ENCODE measurements at regions not wholly inside any gene's neighbourhood (a gene's known extent, or its start where the extent isn't known, plus 50 kb on each side); places are given as distances from the start of the nearest gene placed in this dataset.

- H3K9me3 ChIP-seq, result no peaks in the 10 kb centered on the region
- H3K4me3 ChIP-seq, result no peak overlapping the region
- DNase-seq, result no peak
- no peak overlapping the region for H3K27ac ChIP-seq
- H3K27me3 ChIP-seq, result no peaks in the 10 kb centered on the region
- no peak for TF ChIP-seq CTCF (IDR thresholded peaks at IDR 0.05)
- TF ChIP-seq POLR2A (IDR thresholded peaks at IDR 0.05), result no peak
- no peaks in the 10 kb centered on the region for H3K4me1 ChIP-seq
- H3K36me3 ChIP-seq, result no peaks in the 10 kb centered on the region
These were observed 87.6 kb upstream of the IL33 start for GRCh38 chr9:6128030-6128429.

- Histone ChIP-seq H3K36me3 (no peaks in the 10 kb centered on the region), H3K4me3 (no peak overlapping the region), H3K27ac (no peak overlapping the region), H3K27me3 (no peaks in the 10 kb centered on the region), H3K9me3 (no peaks in the 10 kb centered on the region), H3K4me1 (no peaks in the 10 kb centered on the region)
- TF ChIP-seq POLR2A (IDR thresholded peaks at IDR 0.05) (no peak), CTCF (IDR thresholded peaks at IDR 0.05) (no peak)
- DNase-seq, result no peak
These were observed 89.2 kb upstream of the IL33 start for GRCh38 chr9:6126377-6126776.

GRCh38 chr9:6123416-6123815, 92.2 kb upstream of the IL33 start:
- H3K27ac ChIP-seq, result no peak overlapping the region
- no peaks in the 10 kb centered on the region for H3K4me1 ChIP-seq
- TF ChIP-seq CTCF (IDR thresholded peaks at IDR 0.05) (no peak), POLR2A (IDR thresholded peaks at IDR 0.05) (no peak)
- H3K27me3 ChIP-seq, result no peaks in the 10 kb centered on the region
- H3K4me3 ChIP-seq, result no peak overlapping the region
- no peaks in the 10 kb centered on the region for H3K36me3 ChIP-seq
- H3K9me3 ChIP-seq, result no peaks in the 10 kb centered on the region
- DNase-seq, result no peak

- H3K27me3 ChIP-seq, result no peaks in the 10 kb centered on the region
- DNase-seq, result no peak
- H3K36me3 ChIP-seq, result no peaks in the 10 kb centered on the region
- H3K9me3 ChIP-seq, result no peaks in the 10 kb centered on the region
- H3K4me1 ChIP-seq, result no peaks in the 10 kb centered on the region
- no peak overlapping the region for H3K4me3 ChIP-seq
- no peak for TF ChIP-seq CTCF (IDR thresholded peaks at IDR 0.05)
- no peak for TF ChIP-seq POLR2A (IDR thresholded peaks at IDR 0.05)
- H3K27ac ChIP-seq, result no peak overlapping the region
These were observed 93.9 kb upstream of the IL33 start for GRCh38 chr9:6121707-6122106.

GRCh38 chr9:6114424-6114823, 99.0 kb upstream of the RANBP6 start:
- TF ChIP-seq CTCF (IDR thresholded peaks at IDR 0.05) (no peak), POLR2A (IDR thresholded peaks at IDR 0.05) (no peak)
- H3K36me3 ChIP-seq, result no peaks in the 10 kb centered on the region
- H3K9me3 ChIP-seq, result no peaks in the 10 kb centered on the region
- DNase-seq, result no peak
- H3K27me3 ChIP-seq, result no peaks in the 10 kb centered on the region
- H3K4me1 ChIP-seq, result no peaks in the 10 kb centered on the region
- no peak overlapping the region for H3K27ac ChIP-seq
- H3K4me3 ChIP-seq, result no peak overlapping the region

GRCh38 chr9:6113819-6114218, 98.4 kb upstream of the RANBP6 start:
- TF ChIP-seq POLR2A (IDR thresholded peaks at IDR 0.05) (no peak), CTCF (IDR thresholded peaks at IDR 0.05) (no peak)
- Histone ChIP-seq H3K36me3 (no peaks in the 10 kb centered on the region), H3K4me1 (no peaks in the 10 kb centered on the region), H3K27me3 (no peaks in the 10 kb centered on the region), H3K27ac (no peak overlapping the region), H3K4me3 (no peak overlapping the region), H3K9me3 (no peaks in the 10 kb centered on the region)
- DNase-seq, result no peak

Measured in Peyer's patch (tissue), 4 donors.